HG03039 (cell line): ENCODE measurements at regions not wholly inside any gene's neighbourhood (a gene's known extent, or its start where the extent isn't known, plus 50 kb on each side); places are given as distances from the start of the nearest gene placed in this dataset.
"Not testable (repeated sequence)": the region's sequence is repeated elsewhere in the genome, so short reads cannot be mapped to it uniquely, and the experiment has no call there.

Experiments
- ATAC-seq: cut with Tn5 transposase; IDR thresholded peaks from one replicate; pipeline ENCODE4 v1.9.1; 2021; ENCODE audit warnings: mild to moderate bottlenecking, moderate library complexity; ENCODE audit not compliant: unreplicated experiment

- no peak for ATAC-seq
Observed at GRCh38 chr7:13068032-13068431, 380.6 kb downstream of the ARL4A start.

- ATAC-seq = no peak
Observed at GRCh38 chr7:13069841-13070240, 382.4 kb downstream of the ARL4A start.

DNA sequence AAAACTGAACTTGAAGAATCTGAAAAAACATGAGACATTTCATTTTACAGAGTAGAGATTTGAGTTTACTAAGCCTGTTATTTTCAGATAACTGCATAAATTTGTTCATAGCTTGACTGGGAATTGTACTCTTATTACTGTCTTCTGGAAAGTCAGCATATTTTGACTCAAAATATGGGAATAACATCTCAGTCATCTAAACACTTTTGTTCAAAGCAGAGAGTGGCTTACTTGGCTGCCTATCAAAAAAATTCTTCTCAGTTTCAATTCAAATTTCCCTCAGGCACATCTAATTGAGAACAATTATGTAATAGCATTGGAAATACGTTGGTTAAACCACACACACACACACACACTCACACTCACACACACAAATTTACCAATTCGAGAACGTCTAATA lies 384.6 kb downstream of the ARL4A start:
- ATAC-seq = no peak

- ATAC-seq = no peak
Observed at GRCh38 chr7:13077466-13077865, 390.0 kb downstream of the ARL4A start.

- ATAC-seq = no peak
Observed at GRCh38 chr7:13078105-13078504, 390.7 kb downstream of the ARL4A start.

- ATAC-seq = no peak
Observed at GRCh38 chr7:13090959-13091358, 403.5 kb downstream of the ARL4A start.

DNA sequence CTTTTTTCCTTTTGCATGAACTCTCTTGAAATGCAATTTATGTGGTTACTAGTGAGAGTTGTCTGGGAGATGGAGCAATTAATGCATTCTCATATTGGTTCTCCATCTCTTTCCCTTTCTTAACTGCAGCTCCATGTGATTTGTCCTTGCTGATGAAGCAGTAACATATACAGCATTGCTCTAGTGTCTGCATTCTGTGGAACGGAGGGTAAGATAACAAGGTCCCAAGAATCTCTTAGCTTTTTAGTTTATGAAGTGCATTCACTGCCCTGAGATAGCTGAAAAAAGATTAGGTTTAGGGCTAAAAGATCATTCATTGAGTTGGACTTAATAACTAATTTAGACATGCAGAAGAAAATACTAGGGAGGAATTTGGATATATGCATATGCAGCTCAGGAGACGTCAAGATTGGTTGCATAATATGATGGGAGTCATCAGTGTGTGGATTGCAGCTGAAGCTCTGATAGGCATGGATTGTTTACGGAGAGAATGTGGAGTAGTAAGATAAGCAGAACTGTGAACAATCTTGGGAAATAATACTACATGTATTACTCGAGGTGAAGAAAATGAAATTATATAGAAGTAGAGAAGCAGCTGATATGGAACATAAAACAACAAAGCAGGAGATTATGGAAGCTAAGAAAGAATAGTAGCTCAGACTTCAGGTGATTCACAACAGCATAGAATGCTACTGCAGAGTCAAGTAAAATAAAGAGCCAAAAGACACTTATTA lies 404.7 kb downstream of the ARL4A start:
- no peak for ATAC-seq

DNA sequence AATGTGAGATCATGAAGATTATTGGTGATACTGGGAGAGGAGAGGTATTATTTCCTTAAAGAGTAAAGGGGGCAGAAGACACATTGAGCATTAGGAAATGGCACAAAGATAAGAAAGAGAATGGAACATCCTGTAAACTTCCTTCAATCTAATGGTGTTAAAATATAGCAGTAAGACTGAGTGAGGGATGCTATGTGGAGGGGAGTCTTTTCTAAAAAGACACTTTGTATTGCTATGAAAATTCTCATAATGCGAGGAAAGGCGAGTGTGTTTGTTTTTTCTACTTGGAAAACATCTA lies 405.2 kb downstream of the ARL4A start:
- no peak for ATAC-seq

- ATAC-seq = no peak
Observed at GRCh38 chr7:13093160-13093559, 405.7 kb downstream of the ARL4A start.

DNA sequence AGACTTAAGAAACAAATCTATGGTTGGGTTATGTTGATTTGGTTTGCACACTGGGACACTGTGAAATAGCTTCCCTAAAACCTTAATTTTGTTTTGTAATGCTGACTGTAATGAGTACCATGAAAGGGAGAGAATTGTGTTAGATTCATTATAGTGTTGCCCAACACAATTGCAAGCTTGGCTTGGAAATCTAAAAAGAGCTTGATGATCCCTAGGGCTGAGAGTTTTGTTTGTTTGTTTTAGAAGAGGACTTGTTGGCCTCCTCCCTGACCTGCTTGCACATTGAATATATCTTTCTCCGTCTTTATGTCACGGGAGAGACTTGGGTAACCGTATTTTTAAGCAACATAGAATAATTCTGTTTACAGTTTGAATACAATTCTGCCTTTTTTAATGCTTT lies 410.1 kb downstream of the ARL4A start:
- no peak for ATAC-seq

GRCh38 chr7:13098161-13098560 lies 410.7 kb downstream of the ARL4A start:
- no peak for ATAC-seq

DNA sequence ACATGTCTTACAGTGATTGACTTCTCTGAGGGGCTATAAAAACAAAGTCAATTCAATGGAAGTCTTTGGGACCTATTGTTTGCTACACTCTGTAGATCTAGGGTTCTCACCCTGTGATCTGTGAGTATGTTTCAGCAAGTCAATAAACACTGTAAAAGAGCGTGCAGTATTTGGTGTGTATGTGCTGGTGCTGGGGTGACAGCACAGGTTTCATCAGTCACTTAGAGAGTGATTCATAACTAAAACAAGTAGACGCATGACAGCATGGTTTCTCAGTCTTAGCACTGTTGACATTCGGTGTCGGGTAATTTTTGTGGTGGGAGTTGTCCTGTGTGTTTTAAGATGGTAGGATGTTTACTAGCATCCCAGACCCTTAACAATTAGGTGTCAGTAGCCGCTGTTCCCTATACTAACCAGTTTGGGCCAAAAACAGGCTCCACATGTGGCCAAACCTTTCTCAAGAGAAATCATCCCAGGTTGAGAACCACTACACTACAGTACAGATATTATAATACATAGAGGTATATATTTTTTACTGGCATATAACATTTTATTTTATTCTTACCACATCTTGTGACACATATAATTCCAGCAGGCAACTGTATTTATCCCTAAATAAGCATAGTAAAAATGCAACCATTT lies 411.8 kb downstream of the ARL4A start:
- peak; percentile 73 for ATAC-seq

DNA sequence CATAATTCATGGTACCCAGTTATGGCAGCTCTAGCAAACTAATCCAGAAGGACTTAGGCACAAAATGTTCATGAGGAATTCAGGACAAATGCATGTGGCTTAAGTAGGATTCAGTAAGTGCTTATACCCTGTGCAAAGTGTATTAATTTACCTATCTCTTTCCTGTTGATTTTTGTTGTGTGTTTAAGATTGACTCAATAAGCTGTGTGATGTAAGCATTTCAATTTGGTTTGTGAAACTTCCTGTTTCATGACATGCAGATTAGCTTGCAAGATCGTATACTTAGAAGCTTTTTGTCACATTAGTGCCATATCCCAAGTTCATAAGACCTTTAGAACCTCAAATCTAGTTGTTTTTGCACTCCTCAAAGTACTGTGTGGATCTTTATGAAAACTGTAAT lies 416.7 kb downstream of the ARL4A start:
- no peak for ATAC-seq

- ATAC-seq = no peak
Observed at GRCh38 chr7:13105209-13105608, 417.8 kb downstream of the ARL4A start.

DNA sequence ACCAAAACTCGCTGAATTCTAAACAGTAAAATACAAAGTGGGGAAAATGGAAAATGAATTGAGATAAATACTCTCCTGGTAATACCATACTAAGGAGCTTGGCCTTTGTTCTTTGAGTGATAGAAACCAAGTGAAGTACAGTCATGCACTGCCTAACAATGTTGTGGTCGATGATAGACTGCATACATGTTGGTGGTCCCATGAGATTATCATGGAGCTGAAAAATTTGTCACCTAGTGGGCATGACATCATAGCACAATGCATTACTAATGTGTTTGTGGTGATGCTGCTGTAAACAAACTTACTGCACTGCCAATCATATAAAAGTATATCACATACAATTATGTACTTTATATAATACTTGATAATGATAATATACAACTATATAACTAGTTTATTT lies 419.1 kb downstream of the ARL4A start:
- ATAC-seq = no peak

GRCh38 chr7:13107291-13107690 lies 419.9 kb downstream of the ARL4A start:
- no peak for ATAC-seq

GRCh38 chr7:13108061-13108460 lies 420.6 kb downstream of the ARL4A start:
- ATAC-seq = no peak

GRCh38 chr7:13109201-13109600 lies 421.8 kb downstream of the ARL4A start:
- ATAC-seq = no peak

GRCh38 chr7:13110107-13110506 lies 422.7 kb downstream of the ARL4A start:
- no peak for ATAC-seq

DNA sequence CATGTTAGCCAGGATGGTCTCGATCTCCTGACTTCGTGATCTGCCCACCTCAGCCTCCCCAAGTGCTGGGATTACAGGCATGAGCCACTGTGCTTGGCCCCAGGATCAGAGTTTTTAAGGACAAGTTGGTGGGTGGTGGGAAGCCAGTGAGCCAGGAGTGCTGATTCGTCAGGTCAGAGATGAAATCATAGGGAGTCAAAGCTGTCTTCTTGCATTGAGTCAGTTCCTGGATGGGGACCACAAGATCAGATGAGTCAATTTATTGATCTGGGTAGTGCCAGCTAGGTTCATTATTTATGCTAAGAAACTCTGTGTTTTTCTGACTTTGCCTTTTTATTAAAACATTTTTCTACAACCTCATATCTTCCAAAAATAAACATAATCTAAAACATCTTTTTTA lies 423.8 kb downstream of the ARL4A start:
- no peak for ATAC-seq

DNA sequence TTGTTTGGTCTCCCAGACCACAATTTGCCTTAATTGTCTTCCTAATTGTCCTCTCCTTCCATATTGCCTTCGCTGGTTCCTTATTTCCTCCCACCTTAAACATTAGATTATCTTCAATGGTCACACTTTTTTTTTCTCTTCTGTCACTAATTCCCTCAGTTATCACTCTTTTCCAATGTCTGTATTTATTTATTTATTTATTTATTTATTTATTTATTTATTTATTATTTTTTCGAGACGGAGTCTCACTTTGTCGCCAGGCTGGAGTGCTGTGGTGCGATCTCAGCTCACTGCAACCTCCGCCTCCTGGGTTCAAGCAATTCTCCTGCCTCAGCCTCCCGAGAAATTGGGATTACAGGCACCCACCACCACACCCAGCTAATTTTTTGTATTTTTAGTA lies 426.8 kb downstream of the ARL4A start:
- not testable (repeated sequence) for ATAC-seq

DNA sequence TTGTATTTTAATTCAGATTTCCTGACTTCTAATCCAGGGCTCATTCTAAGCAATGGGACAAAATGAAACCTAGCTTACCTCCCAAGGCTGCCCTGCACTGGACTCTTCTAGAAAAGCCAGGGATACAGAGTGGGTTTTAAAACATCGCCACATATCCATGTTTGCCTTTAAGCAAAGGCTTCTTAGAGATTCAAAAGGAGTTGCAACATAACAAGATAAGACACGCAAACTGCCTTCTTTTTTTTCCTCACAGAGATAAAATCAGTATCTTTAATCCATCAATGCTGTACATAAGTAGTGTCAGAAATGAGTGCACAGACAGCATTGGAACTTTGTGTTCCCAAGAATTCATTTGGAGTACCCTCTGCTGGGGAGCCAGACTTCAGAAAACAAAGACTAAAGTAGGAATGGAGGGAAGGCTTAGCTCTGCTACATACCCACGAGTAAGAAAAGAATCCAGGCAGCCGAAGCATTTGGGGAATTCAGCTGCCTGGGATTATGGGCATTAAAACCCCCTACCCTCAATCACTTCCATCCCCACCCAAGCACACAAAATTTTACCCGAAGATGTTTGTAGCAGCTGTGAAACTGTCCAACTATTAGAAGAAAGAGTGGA lies 427.8 kb downstream of the ARL4A start:
- no peak for ATAC-seq

DNA sequence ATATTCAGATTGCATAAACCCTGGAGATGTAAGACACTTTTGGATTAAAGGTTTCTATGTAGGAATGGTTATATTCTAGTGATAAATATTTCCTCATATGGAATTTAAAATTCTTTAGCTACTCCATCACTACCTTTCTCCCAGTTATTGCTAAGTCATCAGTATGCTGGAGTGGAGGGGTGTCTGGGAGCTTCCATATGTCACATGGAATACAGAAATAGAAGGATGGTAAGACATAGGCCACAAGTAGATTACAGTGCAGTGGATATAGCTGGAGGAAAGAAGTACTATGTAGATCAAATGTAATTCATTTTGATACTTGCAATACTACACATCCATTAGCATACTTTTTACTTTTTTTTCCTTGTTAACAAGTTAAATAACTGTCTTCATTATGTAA lies 428.4 kb downstream of the ARL4A start:
- ATAC-seq = no peak
